HepG2 (cell line): ENCODE measurements at regions not wholly inside any gene's neighbourhood (a gene's known extent, or its start where the extent isn't known, plus 50 kb on each side); places are given as distances from the start of the nearest gene placed in this dataset.
A peak's percentile ranks its signal among the peaks of the same experiment; 100 is the strongest.

Experiments used
- BORCS8-MEF2B ChIP-seq: sonication (generic); formaldehyde crosslinking; IDR thresholded peaks from 2 replicates; pipeline ENCODE4 v1.8.0; 2022; ENCODE audit warnings: mild to moderate bottlenecking, missing genetic modification reagents
- CCAR2 ChIP-seq: fragments of 200-400 bp; formaldehyde crosslinking; optimal IDR thresholded peaks from 2 replicates; pipeline ENCODE3; 2018; ENCODE audit warnings: low read depth, mild to moderate bottlenecking, low read length, moderate library complexity
- FOXO4 ChIP-seq: sonication (generic); formaldehyde crosslinking; conservative IDR thresholded peaks from 2 replicates; pipeline ENCODE4 v1.8.1; 2023; ENCODE audit warnings: missing genetic modification reagents
- MEIS2 ChIP-seq: sonication (generic); formaldehyde crosslinking; IDR thresholded peaks from 2 replicates; pipeline ENCODE4 v1.9.0; 2021; ENCODE audit warnings: mild to moderate bottlenecking, missing genetic modification reagents
- MTF2 ChIP-seq: sonication (generic); formaldehyde crosslinking; IDR thresholded peaks from 2 replicates; pipeline ENCODE4 v1.5.0; 2020; ENCODE audit warnings: missing genetic modification reagents, borderline replicate concordance
- NRL ChIP-seq: sonication (generic); formaldehyde crosslinking; IDR thresholded peaks from 2 replicates; pipeline ENCODE4 v1.5.0; 2020; ENCODE audit warnings: missing genetic modification reagents, mild to moderate bottlenecking, moderate library complexity, borderline replicate concordance
- PAXIP1 ChIP-seq: sonication (generic); formaldehyde crosslinking; conservative IDR thresholded peaks from 2 replicates; pipeline ENCODE4 v1.4.0; 2020; ENCODE audit warnings: mild to moderate bottlenecking, missing genetic modification reagents, moderate library complexity
- PRPF4 ChIP-seq: fragments of 200-400 bp; formaldehyde crosslinking; IDR thresholded peaks from 2 replicates; pipeline ENCODE4 v1.6.1; 2016; ENCODE audit warnings: low read length, low read depth; ENCODE audit not compliant: poor library complexity, severe bottlenecking
- REST ChIP-seq, 2 experiments: IDR thresholded peaks; 2 replicates each; pipeline ENCODE4 v1.6.1; 2011 to 2012; ENCODE audit warnings: low read length in 2 of 2, borderline replicate concordance in 1 of 2, low read depth in 1 of 2, mild to moderate bottlenecking in 1 of 2, moderate library complexity in 1 of 2
- ZBTB38 ChIP-seq: sonication (generic); formaldehyde crosslinking; IDR thresholded peaks from 2 replicates; pipeline ENCODE4 v1.5.1; 2020; ENCODE audit warnings: mild to moderate bottlenecking, missing genetic modification reagents
- ZC3H4 ChIP-seq: sonication (generic); formaldehyde crosslinking; IDR thresholded peaks from 2 replicates; pipeline ENCODE4 v1.4.0; 2020; ENCODE audit warnings: missing genetic modification reagents, borderline replicate concordance
- ZNF121 ChIP-seq: sonication (generic); formaldehyde crosslinking; IDR thresholded peaks from 2 replicates; pipeline ENCODE4 v1.5.0; 2020; ENCODE audit warnings: mild to moderate bottlenecking, missing genetic modification reagents
- ZNF296 ChIP-seq: sonication (generic); formaldehyde crosslinking; conservative IDR thresholded peaks from 2 replicates; pipeline ENCODE4 v1.5.0; 2020; ENCODE audit warnings: mild to moderate bottlenecking, missing genetic modification reagents
- ZNF576 ChIP-seq: sonication (generic); formaldehyde crosslinking; IDR thresholded peaks from 2 replicates; pipeline ENCODE4 v1.4.0; 2020; ENCODE audit warnings: mild to moderate bottlenecking, missing genetic modification reagents
- ZNF687 ChIP-seq: sonication (generic); formaldehyde crosslinking; IDR thresholded peaks from 2 replicates; pipeline ENCODE4 v1.5.1; 2020; ENCODE audit warnings: mild to moderate bottlenecking, missing genetic modification reagents, moderate library complexity

- TF ChIP-seq ZNF576 (CRISPR knock-in tag) = no peak
- 0 out of 2 replicates have a peak, but pooled peaks have one; percentile 22 for TF ChIP-seq PAXIP1 (CRISPR knock-in tag)
- TF ChIP-seq FOXO4 = no peak
- no peak for TF ChIP-seq CCAR2
- no peak for TF ChIP-seq MTF2 (CRISPR knock-in tag)
- no peak for TF ChIP-seq MEIS2
- TF ChIP-seq ZNF296 (CRISPR knock-in tag) = no peak
- no peak for TF ChIP-seq NRL (CRISPR knock-in tag)
- TF ChIP-seq ZNF121 (CRISPR knock-in tag) = no peak
- TF ChIP-seq ZNF687 = no peak
- no peak for TF ChIP-seq ZBTB38 (CRISPR knock-in tag)
- TF ChIP-seq ZC3H4 (CRISPR knock-in tag) = no peak
- no peak for TF ChIP-seq BORCS8-MEF2B
- no peak for TF ChIP-seq PRPF4
- no peak for TF ChIP-seq REST (IDR thresholded peaks at IDR 0.05; ENCODE audit: borderline replicate concordance in 1 of 2, low read depth in 1 of 2, low read length in 2 of 2)
Observed at GRCh38 chr12:93221841-93222240, 155.9 kb upstream of the NUDT4 start (continued).
